Upper lobe of left lung (tissue), 4 donors: ENCODE measurements at regions not wholly inside any gene's neighbourhood (a gene's known extent, or its start where the extent isn't known, plus 50 kb on each side); places are given as distances from the start of the nearest gene placed in this dataset.
"Not testable (repeated sequence)": the region's sequence is repeated elsewhere in the genome, so short reads cannot be mapped to it uniquely, and the experiment has no call there.

Experiments
- POLR2A ChIP-seq, 4 donors: fragments of 450-650 bp; IDR thresholded peaks; one replicate each; pipeline ENCODE4 v1.5.1; 2016 to 2017; ENCODE audit warnings: antibody characterized with exemption in 4 of 4, mild to moderate bottlenecking in 2 of 4
- TF ChIP-seq, protein P1 (sequence below), 6 experiments: fragments of 450-650 bp in 4 of 6; fragments of 200-600 bp in 2 of 6; sonication (generic) in 2 of 6; IDR thresholded peaks; one replicate each; pipeline ENCODE4 v1.5.1; 2016 to 2019; ENCODE audit warnings: antibody characterized with exemption in 6 of 6

DNA sequence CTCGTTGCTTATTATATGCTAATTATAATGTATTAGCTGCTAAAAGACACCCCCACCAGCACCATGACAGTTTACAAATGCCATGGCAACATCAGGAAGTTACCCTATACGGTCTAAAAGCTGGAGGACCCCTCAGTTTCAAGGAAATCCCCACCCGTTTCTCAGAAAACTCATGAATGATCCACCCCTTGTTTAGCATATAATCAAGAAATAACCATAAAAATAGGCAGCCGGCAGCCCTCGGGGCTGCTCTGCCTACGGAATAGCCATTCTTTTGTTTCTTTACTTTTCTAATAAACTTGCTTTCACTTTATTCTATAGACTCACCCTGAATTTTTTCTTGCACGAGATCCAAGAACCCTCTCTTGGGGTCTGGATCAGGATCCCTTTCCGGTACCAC is 437.4 kb upstream of the NRP1 start:
- TF ChIP-seq, protein P1, sequence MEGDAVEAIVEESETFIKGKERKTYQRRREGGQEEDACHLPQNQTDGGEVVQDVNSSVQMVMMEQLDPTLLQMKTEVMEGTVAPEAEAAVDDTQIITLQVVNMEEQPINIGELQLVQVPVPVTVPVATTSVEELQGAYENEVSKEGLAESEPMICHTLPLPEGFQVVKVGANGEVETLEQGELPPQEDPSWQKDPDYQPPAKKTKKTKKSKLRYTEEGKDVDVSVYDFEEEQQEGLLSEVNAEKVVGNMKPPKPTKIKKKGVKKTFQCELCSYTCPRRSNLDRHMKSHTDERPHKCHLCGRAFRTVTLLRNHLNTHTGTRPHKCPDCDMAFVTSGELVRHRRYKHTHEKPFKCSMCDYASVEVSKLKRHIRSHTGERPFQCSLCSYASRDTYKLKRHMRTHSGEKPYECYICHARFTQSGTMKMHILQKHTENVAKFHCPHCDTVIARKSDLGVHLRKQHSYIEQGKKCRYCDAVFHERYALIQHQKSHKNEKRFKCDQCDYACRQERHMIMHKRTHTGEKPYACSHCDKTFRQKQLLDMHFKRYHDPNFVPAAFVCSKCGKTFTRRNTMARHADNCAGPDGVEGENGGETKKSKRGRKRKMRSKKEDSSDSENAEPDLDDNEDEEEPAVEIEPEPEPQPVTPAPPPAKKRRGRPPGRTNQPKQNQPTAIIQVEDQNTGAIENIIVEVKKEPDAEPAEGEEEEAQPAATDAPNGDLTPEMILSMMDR (IDR thresholded peaks at IDR 0.05): not testable (repeated sequence)
- not testable (repeated sequence) for TF ChIP-seq POLR2A (IDR thresholded peaks at IDR 0.05)
